Left cardiac atrium (tissue), 4 donors: ENCODE measurements at regions not wholly inside any gene's neighbourhood (a gene's known extent, or its start where the extent isn't known, plus 50 kb on each side); places are given as distances from the start of the nearest gene placed in this dataset.

ENCODE experiments used
- ATAC-seq, 2 donors: fragments of 200-7000 bp; cut with Tn5 transposase; one replicate each; pipeline ENCODE4 v1.9.1; 2020; ENCODE audit warnings: mild to moderate bottlenecking in 2 of 2, moderate library complexity in 2 of 2
- DNase-seq: peaks from one replicate; pipeline ENCODE4 v3.0.0-alpha.2; 2020
- intact Hi-C, 2 donors: fragments of 100-400 bp; cut with DNase I; formaldehyde crosslinking; loops; one replicate each; pipeline versions ENCODE4 v1.14.1 to v1.15.1; 2022 to 2023
- donor health status: DM: no; HTN: yes; CAD: no.
- donor health status: DM: no; HTN: yes; CAD: no; lungs with severe emphysema.
- donor health status: DM: yes; HTN: yes; CAD: no.
- donor health status: Dilated cardiomyopathy.

GRCh38 chr9:79123415-79123814, 448.4 kb upstream of the TLE4 start:
- intact Hi-C loops: no loop called here
- ATAC-seq (no peak), DNase-seq (no peak)

- no peak for DNase-seq
- intact Hi-C loops: no loop called here
- ATAC-seq: no peak
These were observed 444.1 kb upstream of the TLE4 start for GRCh38 chr9:79127661-79128060.

- intact Hi-C loops: no loop called here
- peak; percentile 26 for DNase-seq
- ATAC-seq: no peak
These were observed 441.8 kb upstream of the TLE4 start for GRCh38 chr9:79129865-79130480.

- intact Hi-C loops: no loop called here
- ATAC-seq (no peak), DNase-seq (no peak)
These were observed 440.5 kb upstream of the TLE4 start for GRCh38 chr9:79131246-79131774.

- intact Hi-C loops: no loop called here
- ATAC-seq (no peak), DNase-seq (no peak)
These were observed 439.9 kb upstream of the TLE4 start for GRCh38 chr9:79131824-79132377.

GRCh38 chr9:79134654-79135053, 437.1 kb upstream of the TLE4 start:
- ATAC-seq (no peak), DNase-seq (no peak)
- intact Hi-C loops: no loop called here

GRCh38 chr9:79135681-79136415, 435.9 kb upstream of the TLE4 start:
- intact Hi-C loops: no loop called here
- DNase-seq (no peak), ATAC-seq (no peak)

- ATAC-seq: no peak
- no peak for DNase-seq
- intact Hi-C loops: no loop called here
These were observed 431.0 kb upstream of the TLE4 start for GRCh38 chr9:79140751-79141150.

GRCh38 chr9:79143211-79143610, 428.6 kb upstream of the TLE4 start:
- intact Hi-C loops: no loop called here
- ATAC-seq (no peak), DNase-seq (no peak)

- no peak for DNase-seq
- no peak for ATAC-seq
- intact Hi-C loops: no loop called here
These were observed 426.3 kb upstream of the TLE4 start for GRCh38 chr9:79145442-79145841.

GRCh38 chr9:79149585-79149984, 422.2 kb upstream of the TLE4 start:
- intact Hi-C loops: no loop called here
- DNase-seq (no peak), ATAC-seq (no peak)

- ATAC-seq (no peak), DNase-seq (no peak)
- intact Hi-C loops: no loop called here
These were observed 420.0 kb upstream of the TLE4 start for GRCh38 chr9:79151791-79152190.

- intact Hi-C loops: no loop called here
- DNase-seq: no peak
- ATAC-seq: no peak
These were observed 419.5 kb upstream of the TLE4 start for GRCh38 chr9:79152306-79152705.

- DNase-seq: no peak
- intact Hi-C loops: no loop called here
These were observed 417.0 kb upstream of the TLE4 start for GRCh38 chr9:79154806-79155205.

GRCh38 chr9:79155308-79155707, 416.5 kb upstream of the TLE4 start:
- ATAC-seq (no peak), DNase-seq (no peak)
- intact Hi-C loops: no loop called here

More at GRCh38 chr9:79154806-79155205, 417.0 kb upstream of the TLE4 start:
- ATAC-seq: no peak

GRCh38 chr9:79163544-79163943, 408.2 kb upstream of the TLE4 start:
- no peak for ATAC-seq
- intact Hi-C loops: no loop called here

GRCh38 chr9:79164406-79164805, 407.4 kb upstream of the TLE4 start:
- ATAC-seq: no peak
- intact Hi-C loops: no loop called here
- no peak for DNase-seq

More at GRCh38 chr9:79163544-79163943, 408.2 kb upstream of the TLE4 start:
- DNase-seq: no peak

GRCh38 chr9:79165020-79165780, 406.6 kb upstream of the TLE4 start:
- no peak for DNase-seq
- intact Hi-C loops: no loop called here
- no peak for ATAC-seq

GRCh38 chr9:79166005-79166404, 405.8 kb upstream of the TLE4 start:
- no peak for DNase-seq
- no peak for ATAC-seq
- intact Hi-C loops: no loop called here

- ATAC-seq: no peak
- DNase-seq: no peak
- intact Hi-C loops: no loop called here
These were observed 401.1 kb upstream of the TLE4 start for GRCh38 chr9:79170643-79171042.
